ENCODE measurements at regions not wholly inside any gene's neighbourhood (a gene's known extent, or its start where the extent isn't known, plus 50 kb on each side); places are given as distances from the start of the nearest gene placed in this dataset.
A peak's percentile ranks its signal among the peaks of the same experiment; 100 is the strongest.

- CTCF ChIA-PET = interaction anchor here (0.7 to 1.0 kb wide), 3 partner anchors 20 to 110 kb away, joined by 3 to 5 read pairs (median 3); no protein-coding TSS in a partner anchor
Measured at GRCh38 chr21:15533618-15534017, 196.2 kb upstream of the USP25 start.

GRCh38 chr21:15534450-15534886 lies 195.3 kb upstream of the USP25 start:
- no peak overlapping the region for H3K27ac Mint-ChIP-seq (ENCODE audit: low read depth, unreplicated experiment)
- DNase-seq (ENCODE audit: unreplicated experiment) = no peak
- no peaks in the 10 kb centered on the region for H3K9me3 Mint-ChIP-seq (ENCODE audit: unreplicated experiment)
- no peaks in the 10 kb centered on the region for H3K4me1 Mint-ChIP-seq (ENCODE audit: insufficient read depth, unreplicated experiment)
- H3K27me3 Mint-ChIP-seq (ENCODE audit: insufficient read depth, unreplicated experiment) = peaks cover 27% of the 10 kb centered on the region
- intact Hi-C loops (cut with micrococcal nuclease) = no loop called here
- ChIA-PET CTCF (interaction anchor here (0.7 kb wide), 1 partner anchor 24 kb away, joined by 3 read pairs; no protein-coding TSS in a partner anchor), POLR2A (interaction anchor here (0.6 kb wide), 1 partner anchor 31 kb away, joined by 3 read pairs; no protein-coding TSS in a partner anchor)
- H3K36me3 Mint-ChIP-seq (ENCODE audit: insufficient read depth, unreplicated experiment) = no peaks in the 10 kb centered on the region
- BruUV-seq (replicated peaks) = no TSS peak
- no peak for TF ChIP-seq CTCF (IDR thresholded peaks at IDR 0.05; ENCODE audit: unreplicated experiment)
- H3K4me3 Mint-ChIP-seq (ENCODE audit: unreplicated experiment) = no peak overlapping the region

More at GRCh38 chr21:15533618-15534017, 196.2 kb upstream of the USP25 start:
- H3K36me3 Mint-ChIP-seq (ENCODE audit: insufficient read depth, unreplicated experiment) = no peaks in the 10 kb centered on the region
- no peak overlapping the region for H3K4me3 Mint-ChIP-seq (ENCODE audit: unreplicated experiment)
- POLR2A ChIA-PET = no interaction called here
- no peaks in the 10 kb centered on the region for H3K4me1 Mint-ChIP-seq (ENCODE audit: insufficient read depth, unreplicated experiment)
- intact Hi-C loops (cut with micrococcal nuclease) = no loop called here
- H3K27me3 Mint-ChIP-seq (ENCODE audit: insufficient read depth, unreplicated experiment) = peaks cover 21% of the 10 kb centered on the region
- DNase-seq (ENCODE audit: unreplicated experiment) = no peak
- no TSS peak for BruUV-seq (replicated peaks)
- H3K27ac Mint-ChIP-seq (ENCODE audit: low read depth, unreplicated experiment) = no peak overlapping the region
- no peaks in the 10 kb centered on the region for H3K9me3 Mint-ChIP-seq (ENCODE audit: unreplicated experiment)
- no peak for TF ChIP-seq CTCF (IDR thresholded peaks at IDR 0.05; ENCODE audit: unreplicated experiment)

- BruUV-seq (replicated peaks) = no TSS peak
- CTCF ChIA-PET = interaction anchor here (0.6 to 2.5 kb wide), 2 partner anchors 9 to 13 kb away, joined by 3 to 9 read pairs; no protein-coding TSS in a partner anchor
- intact Hi-C loops (cut with micrococcal nuclease) = no loop called here
- H3K9me3 Mint-ChIP-seq (ENCODE audit: unreplicated experiment) = no peaks in the 10 kb centered on the region
- no peaks in the 10 kb centered on the region for H3K4me1 Mint-ChIP-seq (ENCODE audit: insufficient read depth, unreplicated experiment)
- POLR2A ChIA-PET = interaction anchor here (1.5 to 1.6 kb wide), 2 partner anchors 10 to 19 kb away, joined by 3 read pairs; no protein-coding TSS in a partner anchor
- H3K4me3 Mint-ChIP-seq (ENCODE audit: unreplicated experiment) = no peak overlapping the region
- H3K36me3 Mint-ChIP-seq (ENCODE audit: insufficient read depth, unreplicated experiment) = no peaks in the 10 kb centered on the region
- no peak for TF ChIP-seq CTCF (IDR thresholded peaks at IDR 0.05; ENCODE audit: unreplicated experiment)
- peaks cover 18% of the 10 kb centered on the region for H3K27me3 Mint-ChIP-seq (ENCODE audit: insufficient read depth, unreplicated experiment)
- no peak overlapping the region for H3K27ac Mint-ChIP-seq (ENCODE audit: low read depth, unreplicated experiment)
- no peak for DNase-seq (ENCODE audit: unreplicated experiment)
Measured at GRCh38 chr21:15539376-15539775, 190.4 kb upstream of the USP25 start.

- ChIA-PET POLR2A (no interaction called here), CTCF (interaction anchor here (0.5 to 2.2 kb wide), 2 partner anchors 9 to 504 kb away, joined by 3 to 8 read pairs; no protein-coding TSS in a partner anchor)
- H3K27ac Mint-ChIP-seq (ENCODE audit: low read depth, unreplicated experiment) = no peak overlapping the region
- no peak overlapping the region for H3K4me3 Mint-ChIP-seq (ENCODE audit: unreplicated experiment)
- DNase-seq (ENCODE audit: unreplicated experiment) = peak; percentile 17
- intact Hi-C loops (cut with micrococcal nuclease) = no loop called here
- H3K4me1 Mint-ChIP-seq (ENCODE audit: insufficient read depth, unreplicated experiment) = no peaks in the 10 kb centered on the region
- TF ChIP-seq CTCF (IDR thresholded peaks at IDR 0.05; ENCODE audit: unreplicated experiment) = no peak
- BruUV-seq (replicated peaks) = no TSS peak
- peaks cover 7% of the 10 kb centered on the region for H3K27me3 Mint-ChIP-seq (ENCODE audit: insufficient read depth, unreplicated experiment)
- H3K36me3 Mint-ChIP-seq (ENCODE audit: insufficient read depth, unreplicated experiment) = no peaks in the 10 kb centered on the region
- H3K9me3 Mint-ChIP-seq (ENCODE audit: unreplicated experiment) = no peaks in the 10 kb centered on the region
Measured at GRCh38 chr21:15543473-15543872, 186.3 kb upstream of the USP25 start.

Measured in MCF 10A (cell line).